Activated CD8-positive, alpha-beta memory T cell treated with anti-CD3 and anti-CD28 coated beads, Interleukin-2, amount 50 U/mL, for 4 hours (primary cell): ENCODE measurements at regions not wholly inside any gene's neighbourhood (a gene's known extent, or its start where the extent isn't known, plus 50 kb on each side); places are given as distances from the start of the nearest gene placed in this dataset.
"Not testable (repeated sequence)": the region's sequence is repeated elsewhere in the genome, so short reads cannot be mapped to it uniquely, and the experiment has no call there.

Experiments used
- DNase-seq: peaks from one replicate; pipeline ENCODE4 v3.0.0-alpha.2; 2020

DNA sequence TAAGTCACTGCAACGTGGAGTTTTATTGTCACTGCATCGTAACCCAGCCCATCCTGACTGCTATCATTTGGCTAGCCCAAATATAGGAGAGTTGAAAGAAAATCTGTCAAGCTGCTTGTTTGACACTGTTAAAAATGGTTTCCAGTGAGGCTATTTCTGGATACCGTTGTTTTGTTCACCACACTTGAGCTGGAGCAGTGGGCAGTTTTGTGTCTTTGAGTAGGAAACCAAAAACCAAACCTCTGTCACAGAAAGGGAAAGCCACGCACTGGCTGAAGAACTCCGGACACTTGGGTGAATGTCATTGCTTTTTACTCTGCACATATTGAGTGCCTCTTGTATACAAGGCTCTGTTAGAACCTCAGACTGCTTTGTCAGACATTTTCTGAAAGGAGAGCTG lies 446.4 kb upstream of the CFAP20DC start:
- DNase-seq, result no peak

- not testable (repeated sequence) for DNase-seq
These were observed 445.1 kb upstream of the CFAP20DC start for GRCh38 chr3:59494969-59495368.

GRCh38 chr3:59486520-59486919 lies 436.7 kb upstream of the CFAP20DC start:
- no peak for DNase-seq

DNA sequence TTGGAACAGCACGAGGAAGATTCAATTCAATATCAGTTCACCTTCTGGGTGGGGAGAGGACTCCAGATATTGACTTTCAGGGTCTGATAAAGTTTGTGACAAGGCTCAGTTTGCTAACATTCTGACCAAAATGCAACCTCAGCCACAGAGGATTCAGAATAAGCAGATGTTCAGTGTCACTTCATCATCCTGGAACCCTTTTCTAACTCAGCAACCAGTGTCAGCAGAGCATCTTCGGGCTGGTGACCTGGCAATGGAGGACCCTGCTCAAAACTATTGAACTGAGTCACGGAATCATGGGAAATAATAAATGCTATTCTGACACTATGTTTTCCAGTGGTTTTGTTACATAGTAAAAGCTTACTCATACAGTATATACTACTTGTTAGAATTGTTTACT lies 433.4 kb upstream of the CFAP20DC start:
- DNase-seq, result no peak

- DNase-seq, result no peak
These were observed 432.9 kb upstream of the CFAP20DC start for GRCh38 chr3:59482684-59483083.

- no peak for DNase-seq
These were observed 432.1 kb upstream of the CFAP20DC start for GRCh38 chr3:59481776-59482400.

DNA sequence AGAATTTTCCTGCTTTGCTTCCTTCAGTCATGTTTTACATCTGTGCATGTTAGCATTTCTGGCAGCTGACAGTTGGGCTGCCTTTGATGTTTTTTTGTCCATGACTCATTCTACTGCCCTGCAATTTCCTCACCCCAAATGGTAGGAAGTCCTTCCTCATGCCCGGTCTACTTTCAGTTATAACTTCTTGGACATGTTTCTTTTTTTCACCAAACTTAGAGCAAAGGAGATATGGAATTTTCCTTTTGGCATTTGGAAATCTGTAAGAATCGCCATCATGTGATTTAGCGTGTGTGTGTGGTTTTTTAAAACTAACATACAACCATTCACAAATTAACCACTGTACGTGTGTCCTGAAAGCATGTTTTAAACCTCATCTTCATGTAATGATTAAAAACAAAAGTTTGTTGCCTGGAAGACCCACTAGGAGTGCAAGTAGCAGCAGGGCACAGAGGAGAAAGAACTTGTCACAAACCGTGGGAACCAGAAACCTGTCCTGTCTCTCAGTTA lies 430.7 kb upstream of the CFAP20DC start:
- no peak for DNase-seq

DNA sequence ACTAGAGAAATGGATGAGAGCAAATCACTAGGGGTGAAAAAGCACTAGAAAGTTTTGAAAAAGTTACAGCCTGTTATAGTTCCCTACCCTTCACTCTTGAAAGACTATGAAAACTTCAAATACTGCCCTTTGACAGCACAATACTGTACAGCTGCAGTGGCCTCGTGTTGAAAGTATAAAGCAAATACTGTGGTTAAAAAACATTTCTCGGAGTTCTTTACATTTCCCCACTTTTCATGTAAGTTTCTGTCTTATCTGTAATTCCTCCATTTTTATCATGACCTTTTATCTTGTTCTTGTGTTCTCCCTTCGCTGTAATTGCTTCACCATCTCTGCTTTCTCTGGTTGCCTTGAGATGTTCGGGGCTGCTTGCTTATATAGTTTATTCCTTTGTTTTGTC lies 423.8 kb upstream of the CFAP20DC start:
- no peak for DNase-seq

DNA sequence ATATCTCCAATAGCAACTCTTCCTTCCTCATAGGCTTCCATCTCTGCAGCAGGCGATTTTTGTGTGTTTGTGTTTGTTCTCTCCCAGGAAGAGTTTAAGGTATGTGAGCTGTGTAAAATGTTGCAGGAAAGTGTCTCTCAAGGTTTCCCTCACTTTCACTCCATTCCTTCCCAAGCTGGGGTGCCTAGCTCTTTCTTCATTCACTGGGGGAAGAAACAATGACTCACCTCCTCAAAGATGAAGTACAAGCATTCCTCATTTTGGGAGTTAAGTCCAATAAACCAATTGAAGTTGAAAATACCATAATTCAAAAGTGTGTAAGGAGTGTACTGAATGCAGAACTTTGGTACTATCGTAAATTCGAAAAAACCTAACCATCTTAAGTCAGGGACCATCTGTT lies 422.7 kb upstream of the CFAP20DC start:
- DNase-seq, result no peak

DNA sequence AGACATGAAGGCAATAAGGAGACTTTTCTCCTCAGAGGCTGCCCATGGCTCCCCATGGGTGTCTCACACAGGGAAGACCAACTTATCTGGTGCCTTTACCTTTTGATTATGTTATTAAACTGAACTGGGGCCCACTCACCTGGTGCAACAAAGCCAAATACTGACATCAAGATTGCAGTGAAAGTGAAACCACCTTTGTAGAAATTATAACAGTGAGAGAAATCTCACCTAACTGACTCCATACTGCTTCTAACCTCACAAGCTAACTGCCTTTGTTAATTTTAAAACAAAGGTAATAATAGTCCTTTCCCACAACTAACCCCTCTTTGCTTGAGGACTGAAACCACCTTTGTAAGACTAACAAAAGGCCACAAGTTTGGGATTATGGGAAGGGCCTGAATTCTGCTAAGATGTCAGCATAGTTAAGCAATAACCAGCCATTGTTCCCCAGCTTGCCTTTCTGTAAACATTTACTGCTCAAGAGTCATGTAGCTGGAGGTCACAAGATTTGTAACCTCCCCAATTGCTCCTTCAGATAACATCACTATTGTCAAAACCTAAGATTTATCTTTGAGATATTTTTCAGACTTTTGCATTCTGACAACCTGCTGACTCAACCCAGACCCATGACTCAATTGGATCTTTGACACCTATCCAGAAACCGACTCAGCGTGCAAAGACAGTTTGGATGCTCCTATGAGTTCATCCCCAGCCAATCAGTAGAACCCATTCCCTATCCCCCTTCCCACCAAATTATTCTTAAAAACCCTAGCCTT lies 420.3 kb upstream of the CFAP20DC start:
- DNase-seq, result no peak

- no peak for DNase-seq
These were observed 417.7 kb upstream of the CFAP20DC start for GRCh38 chr3:59467476-59467875.

GRCh38 chr3:59464187-59464586 lies 414.4 kb upstream of the CFAP20DC start:
- no peak for DNase-seq

DNA sequence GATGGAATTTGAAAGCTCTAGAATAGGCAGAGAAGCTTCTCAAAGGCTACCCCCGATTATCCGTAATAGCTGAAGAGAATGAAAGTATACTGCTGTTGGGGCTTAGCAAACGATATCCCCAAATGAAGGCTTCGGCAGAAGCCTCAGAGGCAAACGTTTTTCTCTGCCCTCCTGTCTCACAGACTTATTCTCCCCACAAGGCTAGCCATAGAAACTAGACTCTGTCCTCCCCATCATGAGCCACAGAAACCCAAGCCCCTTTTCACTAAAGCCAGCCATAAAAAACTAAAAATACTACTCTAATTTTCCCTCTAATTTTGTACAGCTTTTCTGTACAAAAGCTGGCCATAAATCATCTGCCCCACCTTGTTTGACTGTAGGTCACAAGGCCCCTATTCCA lies 413.4 kb upstream of the CFAP20DC start:
- no peak for DNase-seq

DNA sequence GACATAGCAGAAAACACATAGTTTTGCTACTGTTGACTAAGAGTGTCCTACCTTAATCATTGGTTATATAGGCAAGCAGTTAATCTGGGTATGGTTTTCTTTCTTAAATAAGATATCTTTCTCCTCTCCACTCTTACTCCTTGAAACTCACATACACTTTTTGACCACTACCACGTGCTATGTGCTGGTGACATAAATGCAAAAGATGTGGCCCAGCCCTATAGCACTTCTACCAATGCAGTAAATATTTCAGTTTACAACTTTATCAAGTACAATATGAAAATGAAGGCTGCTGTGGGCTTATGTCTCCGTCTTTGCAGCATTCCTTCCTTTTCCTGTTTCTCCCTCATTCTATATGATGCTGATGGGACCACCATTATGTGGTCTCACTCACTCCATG lies 410.2 kb upstream of the CFAP20DC start:
- no peak for DNase-seq

- no peak for DNase-seq
These were observed 407.1 kb upstream of the CFAP20DC start for GRCh38 chr3:59456852-59457485.

- DNase-seq, result no peak
These were observed 402.2 kb upstream of the CFAP20DC start for GRCh38 chr3:59451800-59452746.

DNA sequence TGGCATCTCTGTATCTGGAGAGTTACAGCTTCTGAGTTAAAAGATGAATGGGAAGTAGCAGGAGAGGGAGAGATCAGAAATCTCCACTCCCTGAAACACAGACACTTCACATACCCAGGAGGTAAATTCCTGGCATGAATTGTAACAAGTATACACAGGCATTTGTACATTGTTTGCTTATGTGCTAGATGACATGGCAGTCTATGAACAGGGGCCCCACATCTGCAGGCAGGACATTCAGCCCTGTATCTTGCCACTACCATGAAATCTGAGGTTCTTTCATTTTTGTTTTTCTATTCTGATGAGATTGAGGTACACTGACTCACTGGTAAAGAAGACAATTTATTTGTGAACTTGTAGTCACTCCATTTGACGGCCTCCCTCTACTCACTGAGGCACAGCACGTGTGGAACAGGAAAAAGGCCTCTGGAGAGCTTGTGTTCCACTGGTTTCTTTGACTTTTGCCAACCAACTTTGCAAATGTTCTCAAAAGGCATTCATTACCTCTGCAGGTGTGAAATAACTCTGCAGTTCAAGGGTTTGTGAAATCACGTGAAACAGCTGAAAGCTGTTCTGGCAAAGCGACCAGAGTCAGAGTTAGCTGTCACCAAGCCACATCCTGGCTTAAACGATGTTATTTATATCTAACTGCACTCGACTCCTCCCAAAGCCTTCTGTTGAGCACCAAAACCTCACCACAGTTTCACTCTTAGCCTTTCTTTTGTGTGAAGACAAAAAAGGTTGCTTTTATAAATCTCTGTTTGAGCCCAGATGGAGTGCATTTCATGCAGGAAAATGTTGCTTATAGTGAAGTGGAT lies 401.3 kb upstream of the CFAP20DC start:
- DNase-seq, result peak; percentile 36

DNA sequence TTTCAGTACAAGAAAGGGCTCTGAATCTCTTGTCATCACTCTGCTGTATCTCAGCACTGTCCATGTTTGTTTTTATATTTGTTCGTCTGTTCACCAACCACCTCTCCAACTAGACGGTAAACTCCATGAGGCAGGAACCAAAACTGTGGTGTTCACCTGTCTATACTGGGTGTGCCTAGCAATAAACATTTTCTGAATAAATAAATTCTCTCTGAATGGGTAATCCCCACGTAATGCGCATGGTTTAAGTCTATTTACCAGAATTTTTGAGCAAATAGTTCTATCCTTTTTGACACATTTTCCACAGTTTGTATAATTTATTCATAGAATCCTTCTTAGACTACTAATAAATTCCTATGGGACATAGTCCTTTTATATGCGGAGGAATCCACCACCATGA lies 400.6 kb upstream of the CFAP20DC start:
- no peak for DNase-seq

GRCh38 chr3:59446775-59447465 lies 397.1 kb upstream of the CFAP20DC start:
- DNase-seq, result no peak

DNA sequence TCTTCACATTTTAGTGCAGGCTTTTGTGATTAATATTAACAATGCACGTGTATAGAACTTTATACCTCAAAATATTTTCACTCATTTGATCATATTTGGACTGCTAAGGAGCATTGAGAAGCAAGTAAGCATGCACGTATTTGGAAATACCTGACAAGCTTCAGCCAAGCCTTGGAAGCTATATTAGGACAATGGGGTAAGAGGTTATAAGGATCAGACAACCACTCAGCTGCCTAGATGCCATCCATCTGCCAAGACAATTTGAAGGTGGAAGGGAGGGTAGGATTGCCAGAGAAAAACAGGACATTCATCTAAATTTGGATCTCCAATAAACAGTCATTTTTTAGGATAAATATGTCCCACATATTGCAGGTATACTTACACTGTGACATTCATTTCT lies 394.9 kb upstream of the CFAP20DC start:
- DNase-seq, result no peak

DNA sequence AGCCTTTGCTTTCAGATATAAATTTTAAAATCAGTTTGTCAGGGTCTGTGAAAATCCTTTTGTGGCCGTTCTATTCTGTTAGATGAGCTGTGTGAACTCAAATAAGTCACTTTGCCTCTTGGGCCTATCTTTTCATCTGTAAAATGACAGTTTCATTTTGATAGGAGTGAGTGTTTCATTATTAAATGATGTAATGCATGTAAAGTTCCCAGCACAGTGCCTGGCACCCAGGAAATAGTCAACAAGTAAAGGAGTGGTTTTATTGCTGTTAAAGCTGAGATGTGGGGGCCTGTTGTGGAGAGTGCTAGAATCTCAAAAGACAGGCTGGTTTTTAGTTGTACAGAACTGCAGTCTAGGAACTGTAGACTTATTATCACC lies 394.5 kb upstream of the CFAP20DC start:
- DNase-seq, result no peak
